ENCODE measurements at regions not wholly inside any gene's neighbourhood (a gene's known extent, or its start where the extent isn't known, plus 50 kb on each side); places are given as distances from the start of the nearest gene placed in this dataset.

DNA sequence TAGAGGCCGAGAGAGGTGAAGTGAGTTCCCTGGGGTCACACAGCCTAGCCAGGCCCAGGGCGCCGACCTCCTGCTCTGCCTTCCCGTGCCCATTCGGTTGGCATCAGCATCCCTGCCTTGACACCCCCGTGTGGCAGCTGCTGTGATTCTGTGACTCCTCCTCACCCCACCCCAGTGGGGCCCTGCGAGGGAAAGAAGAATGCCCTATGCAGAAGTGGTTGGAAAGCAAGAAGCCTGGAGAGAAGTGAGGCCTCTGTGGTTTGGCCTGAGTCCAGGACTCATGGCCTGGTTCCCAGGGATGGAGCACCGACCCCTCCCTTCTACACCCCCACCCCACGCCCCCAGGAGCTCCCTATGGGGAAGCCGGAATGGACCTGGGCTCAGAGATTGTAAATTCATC is 296.2 kb downstream of the SEC14L1 start:
- TF ChIP-seq, protein P1, sequence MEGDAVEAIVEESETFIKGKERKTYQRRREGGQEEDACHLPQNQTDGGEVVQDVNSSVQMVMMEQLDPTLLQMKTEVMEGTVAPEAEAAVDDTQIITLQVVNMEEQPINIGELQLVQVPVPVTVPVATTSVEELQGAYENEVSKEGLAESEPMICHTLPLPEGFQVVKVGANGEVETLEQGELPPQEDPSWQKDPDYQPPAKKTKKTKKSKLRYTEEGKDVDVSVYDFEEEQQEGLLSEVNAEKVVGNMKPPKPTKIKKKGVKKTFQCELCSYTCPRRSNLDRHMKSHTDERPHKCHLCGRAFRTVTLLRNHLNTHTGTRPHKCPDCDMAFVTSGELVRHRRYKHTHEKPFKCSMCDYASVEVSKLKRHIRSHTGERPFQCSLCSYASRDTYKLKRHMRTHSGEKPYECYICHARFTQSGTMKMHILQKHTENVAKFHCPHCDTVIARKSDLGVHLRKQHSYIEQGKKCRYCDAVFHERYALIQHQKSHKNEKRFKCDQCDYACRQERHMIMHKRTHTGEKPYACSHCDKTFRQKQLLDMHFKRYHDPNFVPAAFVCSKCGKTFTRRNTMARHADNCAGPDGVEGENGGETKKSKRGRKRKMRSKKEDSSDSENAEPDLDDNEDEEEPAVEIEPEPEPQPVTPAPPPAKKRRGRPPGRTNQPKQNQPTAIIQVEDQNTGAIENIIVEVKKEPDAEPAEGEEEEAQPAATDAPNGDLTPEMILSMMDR (IDR thresholded peaks at IDR 0.05), result no peak
- no peak for TF ChIP-seq POLR2A (IDR thresholded peaks at IDR 0.05)
